Activated T-cell treated with anti-CD3 and anti-CD28 coated beads for 48 hours (primary cell): ENCODE measurements at regions not wholly inside any gene's neighbourhood (a gene's known extent, or its start where the extent isn't known, plus 50 kb on each side); places are given as distances from the start of the nearest gene placed in this dataset.

Experiments
- DNase-seq: peaks from one replicate; pipeline ENCODE4 v3.0.0-alpha.2; 2020; ENCODE audit warnings: low read depth

GRCh38 chr10:128877141-128877540 is 589.9 kb upstream of the MGMT start:
- no peak for DNase-seq

GRCh38 chr10:128877936-128878335 is 589.1 kb upstream of the MGMT start:
- no peak for DNase-seq

GRCh38 chr10:128879030-128879429 is 588.0 kb upstream of the MGMT start:
- no peak for DNase-seq

GRCh38 chr10:128879441-128880140 is 587.5 kb upstream of the MGMT start:
- DNase-seq = no peak

- DNase-seq = no peak
These were observed 586.8 kb upstream of the MGMT start for GRCh38 chr10:128880159-128880725.

- DNase-seq = no peak
These were observed 586.0 kb upstream of the MGMT start for GRCh38 chr10:128881086-128881485.

GRCh38 chr10:128883231-128884032 is 583.6 kb upstream of the MGMT start:
- DNase-seq = no peak

GRCh38 chr10:128884033-128884425 is 583.0 kb upstream of the MGMT start:
- no peak for DNase-seq

- no peak for DNase-seq
These were observed 582.5 kb upstream of the MGMT start for GRCh38 chr10:128884496-128885072.

GRCh38 chr10:128885573-128886555 is 581.2 kb upstream of the MGMT start:
- DNase-seq = no peak

- no peak for DNase-seq
These were observed 579.2 kb upstream of the MGMT start for GRCh38 chr10:128887856-128888255.

- DNase-seq = no peak
These were observed 575.0 kb upstream of the MGMT start for GRCh38 chr10:128892005-128892404.

GRCh38 chr10:128894641-128895040 is 572.4 kb upstream of the MGMT start:
- no peak for DNase-seq

GRCh38 chr10:128895473-128895872 is 571.6 kb upstream of the MGMT start:
- DNase-seq = no peak

GRCh38 chr10:128896116-128896795 is 570.8 kb upstream of the MGMT start:
- no peak for DNase-seq

- no peak for DNase-seq
These were observed 570.1 kb upstream of the MGMT start for GRCh38 chr10:128896963-128897362.

GRCh38 chr10:128897401-128898129 is 569.5 kb upstream of the MGMT start:
- no peak for DNase-seq

- no peak for DNase-seq
These were observed 568.7 kb upstream of the MGMT start for GRCh38 chr10:128898133-128898915.

- DNase-seq = no peak
These were observed 568.2 kb upstream of the MGMT start for GRCh38 chr10:128898916-128899195.

- no peak for DNase-seq
These were observed 566.6 kb upstream of the MGMT start for GRCh38 chr10:128900456-128900855.
